HepG2 (cell line): ENCODE measurements at regions not wholly inside any gene's neighbourhood (a gene's known extent, or its start where the extent isn't known, plus 50 kb on each side); places are given as distances from the start of the nearest gene placed in this dataset.

Experiments used
- POLR2AphosphoS5 ChIP-seq: IDR thresholded peaks from 2 replicates; pipeline ENCODE4 v1.6.1; 2012; ENCODE audit warnings: low read depth, low read length
- ZNF558 ChIP-seq: sonication (generic); formaldehyde crosslinking; IDR thresholded peaks from 2 replicates; pipeline ENCODE4 v1.9.0; 2022; ENCODE audit warnings: mild to moderate bottlenecking, missing genetic modification reagents, borderline replicate concordance
- TF ChIP-seq, protein P1 (sequence below): sonication (generic); formaldehyde crosslinking; IDR thresholded peaks from 2 replicates; pipeline ENCODE4 v1.8.1; 2022; ENCODE audit warnings: mild to moderate bottlenecking, missing genetic modification reagents

- TF ChIP-seq POLR2AphosphoS5 = no peak
- TF ChIP-seq, protein P1, sequence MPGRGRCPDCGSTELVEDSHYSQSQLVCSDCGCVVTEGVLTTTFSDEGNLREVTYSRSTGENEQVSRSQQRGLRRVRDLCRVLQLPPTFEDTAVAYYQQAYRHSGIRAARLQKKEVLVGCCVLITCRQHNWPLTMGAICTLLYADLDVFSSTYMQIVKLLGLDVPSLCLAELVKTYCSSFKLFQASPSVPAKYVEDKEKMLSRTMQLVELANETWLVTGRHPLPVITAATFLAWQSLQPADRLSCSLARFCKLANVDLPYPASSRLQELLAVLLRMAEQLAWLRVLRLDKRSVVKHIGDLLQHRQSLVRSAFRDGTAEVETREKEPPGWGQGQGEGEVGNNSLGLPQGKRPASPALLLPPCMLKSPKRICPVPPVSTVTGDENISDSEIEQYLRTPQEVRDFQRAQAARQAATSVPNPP (CRISPR knock-in tag) = no peak
- no peak for TF ChIP-seq ZNF558 (CRISPR knock-in tag)
These were observed 385.8 kb downstream of the EFNA5 start for GRCh38 chr5:107284822-107285525.
